SK-N-SH treated with all-trans-retinoic acid at 6 μM for 48 hours (cell line): ENCODE measurements at regions not wholly inside any gene's neighbourhood (a gene's known extent, or its start where the extent isn't known, plus 50 kb on each side); places are given as distances from the start of the nearest gene placed in this dataset.

Experiments
- CREB5 ChIP-seq: fragments of 250-450 bp; sonication (Bioruptor Pico); IDR thresholded peaks from 2 replicates; pipeline ENCODE4 v1.5.1; 2020; ENCODE audit warnings: low read depth, mild to moderate bottlenecking, moderate library complexity
- OSR1 ChIP-seq: fragments of 250-450 bp; sonication (Bioruptor Pico); IDR thresholded peaks from 2 replicates; pipeline ENCODE4 v1.8.0; 2022; ENCODE audit warnings: moderate library complexity, mild to moderate bottlenecking, inconsistent platforms
- PATZ1 ChIP-seq: fragments of 250-450 bp; sonication (Bioruptor Pico); IDR thresholded peaks from 2 replicates; pipeline ENCODE4 v1.8.0; 2020; ENCODE audit warnings: mild to moderate bottlenecking, moderate library complexity, borderline replicate concordance
- RARB ChIP-seq: fragments of 250-450 bp; sonication (Bioruptor Pico); IDR thresholded peaks from 2 replicates; pipeline ENCODE4 v1.8.0; 2021; ENCODE audit warnings: mild to moderate bottlenecking, moderate library complexity
- SNAI2 ChIP-seq: fragments of 250-450 bp; sonication (Bioruptor Pico); IDR thresholded peaks from 2 replicates; pipeline ENCODE4 v1.5.0; 2020; ENCODE audit warnings: mild to moderate bottlenecking, moderate library complexity
- TOX ChIP-seq: fragments of 250-450 bp; sonication (Bioruptor Pico); IDR thresholded peaks from 2 replicates; pipeline ENCODE4 v1.8.0; 2021; ENCODE audit warnings: mild to moderate bottlenecking, moderate library complexity, borderline replicate concordance

GRCh38 chr15:100710744-100711515, 108.5 kb downstream of the ASB7 start:
- TF ChIP-seq SNAI2 (no peak), CREB5 (no peak), RARB (CRISPR knock-in tag) (no peak), OSR1 (no peak), PATZ1 (CRISPR knock-in tag) (no peak), TOX (CRISPR knock-in tag) (no peak)
